Fibroblast of mammary gland (primary cell): ENCODE measurements at regions not wholly inside any gene's neighbourhood (a gene's known extent, or its start where the extent isn't known, plus 50 kb on each side); places are given as distances from the start of the nearest gene placed in this dataset.
A peak's percentile ranks its signal among the peaks of the same experiment; 100 is the strongest.

Experiments used
- DNase-seq: peaks from one replicate; pipeline ENCODE4 v3.0.0-alpha.2; 2010; ENCODE audit warnings: low read depth
- H3K4me3 ChIP-seq: 2 replicates; pipeline ENCODE4 v1.5.1; 2011; ENCODE audit warnings: low read depth, mild to moderate bottlenecking, low read length, moderate library complexity; ENCODE audit not compliant: control insufficient read depth
- TF ChIP-seq, protein P1 (sequence below): conservative IDR thresholded peaks from 2 replicates; pipeline ENCODE4 v1.5.1; 2011; ENCODE audit warnings: low read depth, low read length, inconsistent platforms; ENCODE audit not compliant: control insufficient read depth, insufficient read depth

DNA sequence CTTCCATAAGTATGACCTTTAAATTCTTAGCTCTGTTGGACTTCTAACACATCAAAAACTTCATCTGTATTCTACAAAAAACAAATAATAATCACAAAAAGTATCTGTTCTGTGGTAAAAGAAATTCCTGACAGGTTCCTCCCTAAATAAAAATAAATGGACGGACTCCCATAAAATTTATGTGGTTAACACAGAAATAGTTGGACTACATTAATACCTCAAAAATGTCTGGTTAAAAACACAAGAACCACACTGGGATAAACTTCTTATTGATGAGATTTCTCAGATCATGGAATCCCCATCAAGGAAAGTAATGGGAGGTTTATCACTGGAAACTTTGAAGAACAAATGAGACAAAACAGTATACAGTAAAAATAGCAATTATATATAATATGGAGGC is 172.4 kb downstream of the MOXD1 start:
- TF ChIP-seq, protein P1, sequence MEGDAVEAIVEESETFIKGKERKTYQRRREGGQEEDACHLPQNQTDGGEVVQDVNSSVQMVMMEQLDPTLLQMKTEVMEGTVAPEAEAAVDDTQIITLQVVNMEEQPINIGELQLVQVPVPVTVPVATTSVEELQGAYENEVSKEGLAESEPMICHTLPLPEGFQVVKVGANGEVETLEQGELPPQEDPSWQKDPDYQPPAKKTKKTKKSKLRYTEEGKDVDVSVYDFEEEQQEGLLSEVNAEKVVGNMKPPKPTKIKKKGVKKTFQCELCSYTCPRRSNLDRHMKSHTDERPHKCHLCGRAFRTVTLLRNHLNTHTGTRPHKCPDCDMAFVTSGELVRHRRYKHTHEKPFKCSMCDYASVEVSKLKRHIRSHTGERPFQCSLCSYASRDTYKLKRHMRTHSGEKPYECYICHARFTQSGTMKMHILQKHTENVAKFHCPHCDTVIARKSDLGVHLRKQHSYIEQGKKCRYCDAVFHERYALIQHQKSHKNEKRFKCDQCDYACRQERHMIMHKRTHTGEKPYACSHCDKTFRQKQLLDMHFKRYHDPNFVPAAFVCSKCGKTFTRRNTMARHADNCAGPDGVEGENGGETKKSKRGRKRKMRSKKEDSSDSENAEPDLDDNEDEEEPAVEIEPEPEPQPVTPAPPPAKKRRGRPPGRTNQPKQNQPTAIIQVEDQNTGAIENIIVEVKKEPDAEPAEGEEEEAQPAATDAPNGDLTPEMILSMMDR = no peak
- no peak for DNase-seq
- H3K4me3 ChIP-seq = no peak overlapping the region

DNA sequence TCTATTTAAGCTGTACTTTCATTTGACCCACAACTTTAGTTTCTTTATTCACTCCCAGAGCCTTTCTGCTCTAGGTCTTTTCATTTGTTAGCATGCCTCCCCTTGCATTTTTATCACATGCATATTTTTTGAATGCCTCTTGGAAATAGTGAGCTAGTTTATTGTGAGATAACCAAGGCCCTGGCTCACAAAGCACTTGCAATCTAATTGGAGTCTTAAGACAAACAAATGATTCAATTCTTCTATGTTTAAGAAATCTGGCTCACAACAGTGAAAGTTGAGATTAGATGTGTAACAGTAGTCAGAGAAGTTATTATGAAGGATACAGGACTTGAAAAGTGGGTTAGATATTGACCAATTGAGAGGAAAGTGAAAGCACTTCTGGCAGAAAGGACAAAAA is 173.4 kb downstream of the MOXD1 start:
- H3K4me3 ChIP-seq = no peak overlapping the region
- DNase-seq = peak; percentile 33
- TF ChIP-seq, protein P1 = no peak

DNA sequence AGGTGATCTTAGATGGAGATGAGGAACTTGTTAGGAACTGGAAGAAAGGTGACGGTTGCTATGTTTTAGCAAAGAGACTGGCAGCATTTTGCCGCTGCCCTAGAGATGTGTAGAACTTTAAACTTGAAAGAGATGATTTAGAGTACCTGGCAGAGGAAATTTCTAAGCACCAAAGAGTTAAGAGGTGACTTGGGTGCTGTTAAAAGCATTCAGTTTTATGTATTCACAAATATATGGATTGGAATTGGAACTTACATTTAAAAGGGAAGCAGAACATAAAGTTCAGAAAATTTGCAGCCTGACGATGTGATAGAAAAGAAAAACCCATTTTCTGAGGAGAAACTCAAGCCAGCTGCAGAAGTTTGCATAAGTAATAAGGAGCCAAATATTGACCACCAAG is 176.3 kb downstream of the MOXD1 start:
- H3K4me3 ChIP-seq = no peak overlapping the region
- TF ChIP-seq, protein P1 = no peak
- DNase-seq = no peak

DNA sequence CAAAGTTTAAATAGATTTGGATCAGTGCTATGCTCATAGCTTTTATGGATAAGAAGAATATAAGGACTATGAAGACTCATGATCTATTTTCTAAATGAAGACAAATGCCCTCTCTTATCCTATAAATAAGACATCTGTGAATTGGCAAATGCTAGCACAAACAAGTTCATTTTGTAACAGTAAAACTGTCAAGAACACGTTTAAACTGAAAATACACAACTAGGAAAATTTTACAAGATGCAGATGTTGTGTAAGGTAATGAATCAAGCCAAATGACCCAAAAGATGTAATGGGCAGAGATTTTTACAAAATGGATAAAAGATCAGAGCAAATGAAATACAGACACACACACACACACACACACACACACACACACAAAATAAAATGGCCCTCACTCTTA is 180.5 kb downstream of the MOXD1 start:
- no peak for DNase-seq
- H3K4me3 ChIP-seq = no peak overlapping the region
- TF ChIP-seq, protein P1 = no peak

DNA sequence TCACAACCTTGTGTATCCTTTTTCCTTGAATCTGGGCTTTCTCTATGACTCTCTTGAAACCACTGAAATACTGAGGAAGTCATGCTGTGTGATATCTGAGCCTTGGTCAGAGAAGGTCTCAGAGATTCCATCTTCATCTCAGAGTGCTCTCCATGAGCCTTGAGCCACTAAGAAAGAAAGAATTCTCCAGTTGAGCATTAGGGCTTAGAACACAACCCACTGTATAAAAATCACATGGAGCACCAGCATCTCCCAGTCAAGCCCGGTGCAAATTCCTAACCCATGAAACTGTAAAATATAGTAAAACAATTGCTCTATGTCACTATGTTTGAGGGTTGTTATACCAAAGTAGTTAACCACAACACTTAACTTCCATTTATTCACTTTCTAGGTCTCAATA is 181.4 kb downstream of the MOXD1 start:
- DNase-seq = no peak
- no peak overlapping the region for H3K4me3 ChIP-seq
- TF ChIP-seq, protein P1 = no peak

DNA sequence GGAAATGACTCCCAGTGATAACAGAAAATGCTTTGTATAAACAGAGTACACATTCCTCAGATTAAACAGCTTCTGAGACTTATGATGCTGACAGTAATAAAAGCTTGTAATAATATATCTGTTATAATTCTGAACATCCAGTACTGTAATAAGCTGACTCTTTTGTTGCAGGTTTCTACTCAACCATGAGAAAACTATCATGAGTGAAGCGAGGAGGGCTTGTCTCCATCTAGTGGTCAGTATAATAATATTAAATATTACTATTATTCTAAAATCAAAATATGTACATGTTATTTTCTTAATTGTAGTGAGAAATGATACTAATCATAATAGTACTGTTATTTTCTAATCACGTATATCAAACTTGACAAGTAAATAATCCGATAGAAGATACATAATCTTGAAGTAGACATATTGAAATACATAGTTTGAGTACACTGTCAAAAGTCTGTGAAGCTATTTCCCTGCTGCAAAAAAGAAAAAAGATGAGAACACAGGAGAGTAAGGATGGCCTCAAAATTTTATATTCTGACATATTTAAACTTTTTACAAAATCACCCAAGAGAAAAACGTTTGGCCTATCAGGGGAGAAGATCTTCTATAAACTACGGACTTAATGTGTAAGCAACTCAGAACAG is 183.1 kb downstream of the MOXD1 start:
- TF ChIP-seq, protein P1 = peak; percentile 59
- peak; percentile 48 for DNase-seq
- H3K4me3 ChIP-seq = no peak overlapping the region

DNA sequence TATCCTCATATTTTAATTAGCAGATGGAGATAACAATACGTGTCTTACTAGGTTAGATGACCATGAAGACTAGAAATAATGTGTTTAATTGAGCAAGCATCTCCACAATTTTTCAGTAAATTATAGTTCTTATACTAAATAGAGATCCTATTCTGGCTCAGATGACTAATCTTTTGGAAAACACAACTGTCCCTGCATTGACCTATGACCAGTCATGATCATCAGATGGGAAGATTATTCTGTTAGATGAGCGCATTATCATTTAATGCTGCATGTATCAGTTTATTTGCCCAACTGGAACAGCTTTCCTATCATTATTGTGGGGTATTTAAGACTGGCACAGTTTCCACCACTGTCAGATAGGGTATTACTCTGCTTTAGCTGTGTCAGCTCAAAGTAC is 185.5 kb downstream of the MOXD1 start:
- TF ChIP-seq, protein P1 = no peak
- no peak overlapping the region for H3K4me3 ChIP-seq
- DNase-seq = peak; percentile 49
